Right atrium auricular region (tissue), 2 donors: ENCODE measurements at regions not wholly inside any gene's neighbourhood (a gene's known extent, or its start where the extent isn't known, plus 50 kb on each side); places are given as distances from the start of the nearest gene placed in this dataset.

Experiments
- DNase-seq: peaks from one replicate; pipeline ENCODE4 v3.0.0-alpha.2; 2019; ENCODE audit warnings: low spot score
- H3K27ac ChIP-seq, 2 donors: fragments of 200-600 bp; sonication (generic); 1 replicate in 1 of 2; 2 replicates in 1 of 2; pipeline ENCODE4 v1.5.1; 2016 to 2019
- H3K27me3 ChIP-seq, 2 donors: fragments of 200-600 bp; sonication (generic); one replicate each; pipeline versions ENCODE4 v1.5.1 to v1.6.0; 2017 to 2019
- H3K36me3 ChIP-seq: fragments of 200-600 bp; sonication (generic); one replicate; pipeline ENCODE4 v1.5.1; 2016
- H3K4me1 ChIP-seq, 2 donors: fragments of 200-600 bp; sonication (generic); one replicate each; pipeline versions ENCODE4 v1.5.1 to v1.6.0; 2017 to 2019
- H3K4me3 ChIP-seq, 2 donors: fragments of 200-600 bp; sonication (generic); 1 replicate in 1 of 2; 2 replicates in 1 of 2; pipeline ENCODE4 v1.5.1; 2017 to 2019; ENCODE audit warnings: mild to moderate bottlenecking in 1 of 2, moderate library complexity in 1 of 2
- H3K9me3 ChIP-seq, 2 donors: fragments of 200-600 bp; sonication (generic); one replicate each; pipeline ENCODE4 v1.5.1; 2019
- TF ChIP-seq, protein P1 (sequence below), 2 donors: fragments of 200-600 bp; sonication (generic); IDR thresholded peaks; one replicate each; pipeline ENCODE4 v1.5.1; 2019; ENCODE audit warnings: antibody characterized with exemption in 2 of 2

DNA sequence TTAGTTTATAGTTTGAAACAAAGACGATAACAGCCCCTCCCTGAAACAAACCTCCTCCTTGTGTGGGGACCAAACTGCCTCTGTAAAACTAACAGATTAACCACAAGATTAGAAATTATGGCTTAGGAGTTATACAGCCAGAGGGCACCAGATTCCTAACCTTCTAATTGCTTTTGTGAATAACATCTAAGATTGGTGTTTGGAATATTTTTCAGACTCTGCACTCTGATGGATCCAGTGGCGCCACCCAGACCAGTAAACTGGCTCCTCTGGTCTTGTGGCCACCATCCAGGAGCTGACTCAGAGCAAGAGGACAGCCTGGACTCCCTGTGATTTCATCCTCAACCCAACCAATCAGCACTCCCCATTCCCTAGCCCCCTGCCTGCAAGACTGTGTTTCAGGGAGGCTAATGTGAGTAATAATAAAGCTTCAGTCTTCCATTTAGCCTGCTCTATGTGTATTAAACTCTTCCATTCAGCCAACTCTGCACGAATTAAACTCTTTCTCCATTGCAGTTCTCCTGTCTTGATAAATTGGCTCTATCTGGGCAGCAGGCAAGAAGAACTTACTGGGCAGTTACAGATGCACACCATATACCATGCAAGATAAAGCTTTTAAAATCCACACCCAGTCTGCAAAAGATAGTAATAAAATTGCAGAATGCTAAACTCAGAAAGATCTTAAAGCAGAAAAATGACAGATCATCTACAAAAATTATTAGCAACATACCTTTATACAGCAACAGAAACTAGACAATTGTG, 58.5 kb upstream of the SLC22A16 start:
- Histone ChIP-seq H3K4me3 (no peak overlapping the region), H3K9me3 (peaks cover 0 to 5% of the 10 kb centered on the region in 2 donors), H3K36me3 (no peaks in the 10 kb centered on the region), H3K4me1 (no peaks in the 10 kb centered on the region), H3K27ac (no peak overlapping the region), H3K27me3 (no peaks in the 10 kb centered on the region)
- no peak for DNase-seq
- TF ChIP-seq, protein P1, sequence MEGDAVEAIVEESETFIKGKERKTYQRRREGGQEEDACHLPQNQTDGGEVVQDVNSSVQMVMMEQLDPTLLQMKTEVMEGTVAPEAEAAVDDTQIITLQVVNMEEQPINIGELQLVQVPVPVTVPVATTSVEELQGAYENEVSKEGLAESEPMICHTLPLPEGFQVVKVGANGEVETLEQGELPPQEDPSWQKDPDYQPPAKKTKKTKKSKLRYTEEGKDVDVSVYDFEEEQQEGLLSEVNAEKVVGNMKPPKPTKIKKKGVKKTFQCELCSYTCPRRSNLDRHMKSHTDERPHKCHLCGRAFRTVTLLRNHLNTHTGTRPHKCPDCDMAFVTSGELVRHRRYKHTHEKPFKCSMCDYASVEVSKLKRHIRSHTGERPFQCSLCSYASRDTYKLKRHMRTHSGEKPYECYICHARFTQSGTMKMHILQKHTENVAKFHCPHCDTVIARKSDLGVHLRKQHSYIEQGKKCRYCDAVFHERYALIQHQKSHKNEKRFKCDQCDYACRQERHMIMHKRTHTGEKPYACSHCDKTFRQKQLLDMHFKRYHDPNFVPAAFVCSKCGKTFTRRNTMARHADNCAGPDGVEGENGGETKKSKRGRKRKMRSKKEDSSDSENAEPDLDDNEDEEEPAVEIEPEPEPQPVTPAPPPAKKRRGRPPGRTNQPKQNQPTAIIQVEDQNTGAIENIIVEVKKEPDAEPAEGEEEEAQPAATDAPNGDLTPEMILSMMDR (IDR thresholded peaks at IDR 0.05), result no peak

DNA sequence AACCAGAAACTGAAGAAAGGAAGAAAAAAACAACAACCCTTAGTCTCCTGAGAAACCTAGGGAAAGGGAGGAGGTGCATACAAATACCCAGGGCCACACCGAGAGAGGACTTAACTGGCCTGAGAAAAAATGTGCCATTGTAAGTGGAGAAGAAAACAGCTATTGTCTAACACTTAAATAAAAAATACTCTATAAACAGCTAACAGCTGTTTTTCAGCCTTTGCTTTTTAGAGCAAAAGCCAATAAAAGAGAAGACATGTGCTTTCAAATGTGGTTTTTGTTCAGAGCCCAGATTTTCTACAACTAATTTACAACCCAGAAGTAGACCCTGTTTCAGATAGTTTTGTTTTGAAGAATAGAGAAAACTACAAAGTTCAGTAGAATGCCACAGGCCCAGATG, 56.0 kb upstream of the SLC22A16 start:
- peaks cover 0 to 5% of the 10 kb centered on the region in 2 donors for H3K9me3 ChIP-seq
- no peak for DNase-seq
- no peak overlapping the region for H3K4me3 ChIP-seq
- TF ChIP-seq, protein P1 (IDR thresholded peaks at IDR 0.05), result no peak
- no peak overlapping the region for H3K27ac ChIP-seq
- H3K27me3 ChIP-seq, result no peaks in the 10 kb centered on the region
- no peaks in the 10 kb centered on the region for H3K36me3 ChIP-seq
- H3K4me1 ChIP-seq, result peaks cover 0 to 7% of the 10 kb centered on the region in 2 donors

DNA sequence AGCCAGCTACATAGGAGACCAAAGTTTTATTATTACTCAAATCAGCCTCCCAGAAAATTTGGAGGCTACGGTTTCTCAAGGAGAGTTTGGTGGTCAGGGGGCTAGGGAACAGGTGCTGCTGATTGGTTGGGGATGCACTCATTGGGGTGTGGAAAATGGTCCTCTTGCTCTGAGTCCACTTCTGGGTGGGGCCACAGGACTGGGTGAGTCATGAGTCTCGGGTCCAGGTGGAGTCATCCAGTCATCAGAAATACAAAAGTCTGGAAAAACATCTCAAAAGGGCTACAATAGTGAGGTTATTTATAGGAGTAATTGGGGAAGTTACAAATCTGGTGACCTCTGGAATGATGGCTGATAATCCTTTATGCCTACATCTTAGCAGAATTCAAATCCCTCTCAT, 54.3 kb upstream of the SLC22A16 start:
- Histone ChIP-seq H3K27ac (no peak overlapping the region), H3K27me3 (no peaks in the 10 kb centered on the region), H3K4me3 (no peak overlapping the region), H3K9me3 (peaks cover 0 to 5% of the 10 kb centered on the region in 2 donors), H3K36me3 (no peaks in the 10 kb centered on the region), H3K4me1 (peaks cover 0 to 7% of the 10 kb centered on the region in 2 donors)
- TF ChIP-seq, protein P1 (IDR thresholded peaks at IDR 0.05), result no peak
- DNase-seq, result no peak

GRCh38 chr6:110529907-110530306, 53.5 kb upstream of the SLC22A16 start:
- H3K27me3 ChIP-seq, result no peaks in the 10 kb centered on the region
- DNase-seq, result no peak
- peaks cover 0 to 7% of the 10 kb centered on the region in 2 donors for H3K4me1 ChIP-seq
- TF ChIP-seq, protein P1 (IDR thresholded peaks at IDR 0.05), result no peak
- H3K27ac ChIP-seq, result no peak overlapping the region
- H3K4me3 ChIP-seq, result no peak overlapping the region
- H3K36me3 ChIP-seq, result no peaks in the 10 kb centered on the region
- peaks cover 0 to 3% of the 10 kb centered on the region in 2 donors for H3K9me3 ChIP-seq

- no peaks in the 10 kb centered on the region for H3K27me3 ChIP-seq
- TF ChIP-seq, protein P1 (IDR thresholded peaks at IDR 0.05), result no peak
- H3K36me3 ChIP-seq, result no peaks in the 10 kb centered on the region
- peaks cover 0 to 7% of the 10 kb centered on the region in 2 donors for H3K4me1 ChIP-seq
- no peak overlapping the region for H3K27ac ChIP-seq
- no peaks in the 10 kb centered on the region for H3K9me3 ChIP-seq
- H3K4me3 ChIP-seq, result no peak overlapping the region
- no peak for DNase-seq
Measured at GRCh38 chr6:110529355-110529754, 52.9 kb upstream of the SLC22A16 start.

DNA sequence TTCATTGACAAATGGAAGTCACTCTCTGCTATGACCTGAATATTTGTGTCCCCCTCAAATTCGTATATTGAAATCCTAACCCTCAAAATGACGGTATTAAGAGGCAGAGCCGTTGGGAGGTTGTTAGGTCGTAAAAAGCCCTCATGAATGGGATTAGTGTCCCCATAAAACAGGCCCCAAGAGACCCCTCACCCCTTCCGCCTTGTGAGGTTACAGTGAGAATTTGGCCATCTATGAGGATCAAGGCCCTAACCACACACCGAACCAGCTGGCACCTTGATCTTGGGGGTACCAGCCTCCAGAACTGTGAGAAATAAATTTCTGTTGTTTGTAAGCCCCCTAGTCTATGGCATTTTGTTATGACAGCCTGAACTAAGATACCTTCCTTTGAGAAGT, 52.5 kb upstream of the SLC22A16 start:
- no peak overlapping the region for H3K4me3 ChIP-seq
- peaks cover 0 to 7% of the 10 kb centered on the region in 2 donors for H3K4me1 ChIP-seq
- TF ChIP-seq, protein P1 (IDR thresholded peaks at IDR 0.05), result no peak
- H3K9me3 ChIP-seq, result no peaks in the 10 kb centered on the region
- no peaks in the 10 kb centered on the region for H3K27me3 ChIP-seq
- H3K27ac ChIP-seq, result peak overlapping the region in 1 of 2 donors; percentile 40
- no peak for DNase-seq
- H3K36me3 ChIP-seq, result no peaks in the 10 kb centered on the region
